M059J (cell line): ENCODE measurements at regions not wholly inside any gene's neighbourhood (a gene's known extent, or its start where the extent isn't known, plus 50 kb on each side); places are given as distances from the start of the nearest gene placed in this dataset.

Experiments used
- DNase-seq: peaks from one replicate; pipeline ENCODE4 v3.0.0-alpha.2; 2012; ENCODE audit warnings: low read depth

- DNase-seq = no peak
Measured at GRCh38 chr9:134275375-134275774, 50.9 kb upstream of the RXRA start.

DNA sequence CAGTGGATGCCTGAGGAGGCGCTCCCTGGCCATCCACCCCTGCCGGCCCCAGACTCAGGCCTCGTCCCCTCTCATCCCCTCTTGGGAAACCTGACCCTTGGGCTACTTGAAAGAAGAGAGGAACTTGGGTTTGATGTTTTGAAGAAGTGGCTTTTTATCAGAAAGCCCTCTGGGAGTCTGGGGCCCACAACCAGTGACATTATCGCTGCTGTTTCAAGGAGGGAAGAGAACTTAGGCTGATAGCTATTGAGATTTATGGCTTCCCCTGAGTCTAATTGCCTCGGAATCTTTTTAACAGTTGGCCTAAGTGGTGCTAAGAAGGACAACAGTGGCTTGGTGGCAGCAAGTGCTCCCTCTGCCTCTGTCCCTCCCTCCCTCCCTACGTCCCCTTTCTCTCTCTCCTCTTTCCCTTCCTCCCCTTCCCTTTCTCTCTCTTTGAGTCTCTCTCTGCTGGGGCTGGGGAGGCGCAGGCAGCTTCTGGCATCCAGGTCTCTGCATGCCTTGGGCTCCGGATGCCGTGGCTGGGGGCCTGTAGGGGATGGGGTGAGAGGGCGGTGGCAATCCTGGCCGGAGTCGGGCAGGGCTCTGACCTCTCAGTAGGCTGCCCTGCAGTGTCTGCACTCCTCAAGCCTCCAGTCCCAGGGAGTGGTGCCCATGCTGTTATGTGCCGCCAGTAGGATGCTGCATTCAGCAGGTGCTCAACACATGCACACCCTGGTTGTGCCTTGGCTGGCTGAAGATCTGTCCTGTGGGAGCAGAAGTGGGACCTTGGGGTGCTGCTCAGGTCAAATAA lies 49.6 kb upstream of the RXRA start:
- DNase-seq = no peak
